VCaP (cell line): ENCODE measurements at regions not wholly inside any gene's neighbourhood (a gene's known extent, or its start where the extent isn't known, plus 50 kb on each side); places are given as distances from the start of the nearest gene placed in this dataset.

ENCODE experiments used
- H3K27ac ChIP-seq: fragments of 450-650 bp; 2 replicates; pipeline ENCODE4 v1.5.1; 2017
- TF ChIP-seq, protein P1 (sequence below): fragments of 450-650 bp; conservative IDR thresholded peaks from 2 replicates; pipeline ENCODE4 v1.5.1; 2017; ENCODE audit warnings: mild to moderate bottlenecking, moderate library complexity

DNA sequence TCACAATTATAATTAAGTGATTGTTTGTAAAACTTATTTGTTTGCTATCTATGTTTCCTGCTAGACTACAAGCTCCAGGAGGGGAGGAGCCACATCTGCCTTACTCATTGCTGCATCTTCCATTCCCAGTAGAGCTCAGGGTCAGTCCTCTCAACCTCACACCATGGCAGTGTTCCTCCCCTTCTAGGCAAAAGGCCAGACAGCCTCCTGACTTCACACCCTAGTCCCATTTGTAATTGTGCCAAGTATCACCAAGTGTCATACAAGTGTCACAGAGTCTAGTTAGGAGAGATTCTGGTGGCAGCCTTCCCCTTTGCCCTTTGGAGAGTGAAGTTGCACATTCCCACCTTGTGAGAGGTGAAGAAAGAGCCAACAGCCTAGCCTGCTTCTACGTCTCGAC is 490.4 kb downstream of the INSC start:
- H3K27ac ChIP-seq: peak overlapping the region; percentile 77
- TF ChIP-seq, protein P1, sequence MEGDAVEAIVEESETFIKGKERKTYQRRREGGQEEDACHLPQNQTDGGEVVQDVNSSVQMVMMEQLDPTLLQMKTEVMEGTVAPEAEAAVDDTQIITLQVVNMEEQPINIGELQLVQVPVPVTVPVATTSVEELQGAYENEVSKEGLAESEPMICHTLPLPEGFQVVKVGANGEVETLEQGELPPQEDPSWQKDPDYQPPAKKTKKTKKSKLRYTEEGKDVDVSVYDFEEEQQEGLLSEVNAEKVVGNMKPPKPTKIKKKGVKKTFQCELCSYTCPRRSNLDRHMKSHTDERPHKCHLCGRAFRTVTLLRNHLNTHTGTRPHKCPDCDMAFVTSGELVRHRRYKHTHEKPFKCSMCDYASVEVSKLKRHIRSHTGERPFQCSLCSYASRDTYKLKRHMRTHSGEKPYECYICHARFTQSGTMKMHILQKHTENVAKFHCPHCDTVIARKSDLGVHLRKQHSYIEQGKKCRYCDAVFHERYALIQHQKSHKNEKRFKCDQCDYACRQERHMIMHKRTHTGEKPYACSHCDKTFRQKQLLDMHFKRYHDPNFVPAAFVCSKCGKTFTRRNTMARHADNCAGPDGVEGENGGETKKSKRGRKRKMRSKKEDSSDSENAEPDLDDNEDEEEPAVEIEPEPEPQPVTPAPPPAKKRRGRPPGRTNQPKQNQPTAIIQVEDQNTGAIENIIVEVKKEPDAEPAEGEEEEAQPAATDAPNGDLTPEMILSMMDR: no peak

- TF ChIP-seq, protein P1: no peak
- H3K27ac ChIP-seq: peak overlapping the region; percentile 77; the same call in 1 of the 2 replicates
Measured at GRCh38 chr11:15607361-15608036, 492.8 kb downstream of the INSC start.

DNA sequence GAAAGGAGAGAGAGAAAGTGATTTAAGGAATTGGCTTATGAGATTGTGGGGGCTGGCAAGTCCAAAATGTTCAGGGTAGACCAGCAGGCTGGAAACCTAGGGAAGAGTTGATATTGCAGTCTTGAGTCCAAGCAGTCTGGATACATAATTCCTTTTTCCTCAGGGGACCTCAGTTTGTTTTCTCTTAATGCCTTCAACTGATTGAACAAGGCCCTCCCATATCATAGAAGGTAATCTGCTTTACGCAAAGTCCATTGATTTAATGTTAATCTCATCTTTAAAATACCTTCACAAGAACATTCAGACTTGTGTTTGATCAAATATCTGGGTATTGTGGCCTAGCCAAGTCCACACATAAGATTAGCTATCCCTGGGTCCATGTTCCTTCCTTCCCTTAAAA is 494.7 kb downstream of the INSC start:
- no peak overlapping the region; the same call in 1 of the 2 replicates for H3K27ac ChIP-seq
- TF ChIP-seq, protein P1: no peak

- TF ChIP-seq, protein P1: no peak
- H3K27ac ChIP-seq: no peak overlapping the region; the same call in 1 of the 2 replicates
Measured at GRCh38 chr11:15610881-15611280, 496.2 kb downstream of the INSC start.

DNA sequence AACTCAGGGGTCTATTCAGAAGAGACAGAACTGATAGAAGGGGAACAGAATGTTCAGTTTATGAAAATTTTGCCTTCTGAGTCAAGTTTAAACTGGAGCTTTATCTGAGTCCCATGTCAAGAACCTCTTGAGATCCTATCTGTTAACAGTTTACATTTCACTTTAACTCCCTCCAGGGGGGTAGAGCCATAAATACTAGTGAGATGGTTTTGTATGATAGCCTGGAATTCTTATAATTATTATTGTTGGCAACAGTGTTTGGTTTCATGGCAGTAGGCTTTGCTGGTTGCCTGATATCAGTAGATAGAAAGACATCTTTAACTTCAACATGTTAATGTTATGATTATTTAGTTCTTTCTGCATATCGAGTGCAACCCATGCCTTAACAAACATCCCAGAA is 498.5 kb downstream of the INSC start:
- peak overlapping the region; percentile 71 for H3K27ac ChIP-seq
- TF ChIP-seq, protein P1: no peak

DNA sequence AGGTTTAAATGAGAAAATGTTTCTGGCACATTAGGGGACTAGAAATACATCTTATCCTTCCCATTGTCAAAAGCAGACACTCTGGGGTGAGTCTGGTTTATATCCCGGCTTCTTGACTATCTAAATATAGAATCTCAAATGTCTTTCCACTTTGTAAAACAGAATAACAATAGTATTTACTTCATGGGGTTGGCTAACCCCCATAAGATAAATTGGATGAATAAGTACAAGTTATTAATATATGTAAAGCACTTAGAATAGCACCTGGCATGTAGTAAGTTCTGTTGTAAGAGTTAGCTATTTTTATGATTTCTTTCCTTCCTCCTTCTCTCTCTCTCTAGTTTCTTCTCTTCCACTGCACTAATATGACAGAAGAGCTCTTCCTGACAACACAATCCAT is 499.1 kb downstream of the INSC start:
- peak overlapping the region; percentile 71; the same call in 1 of the 2 replicates for H3K27ac ChIP-seq
- TF ChIP-seq, protein P1: no peak

- TF ChIP-seq, protein P1: no peak
Measured at GRCh38 chr11:15615398-15616096, 500.8 kb downstream of the INSC start.

More at GRCh38 chr11:15615398-15616096, 500.8 kb downstream of the INSC start:
- H3K27ac ChIP-seq: peak overlapping the region; percentile 71
